H1 (cell line): ENCODE measurements at regions not wholly inside any gene's neighbourhood (a gene's known extent, or its start where the extent isn't known, plus 50 kb on each side); places are given as distances from the start of the nearest gene placed in this dataset.

Experiments used
- ATF3 ChIP-seq: IDR thresholded peaks from 2 replicates; pipeline ENCODE4 v1.6.1; 2011; ENCODE audit warnings: low read depth, mild to moderate bottlenecking, low read length; ENCODE audit not compliant: insufficient read depth
- CHD7 ChIP-seq: fragments of 300-600 bp; sonication (generic); IDR thresholded peaks from 2 replicates; pipeline ENCODE4 v1.7.1; 2012; ENCODE audit warnings: low read length, moderate library complexity, mild to moderate bottlenecking, inconsistent platforms; ENCODE audit not compliant: insufficient replicate concordance
- NRF1 ChIP-seq: IDR thresholded peaks from 2 replicates; pipeline ENCODE4 v1.6.1; 2011; ENCODE audit warnings: mild to moderate bottlenecking, low read depth, low read length, improper control_type of control experiment
- TAF7 ChIP-seq: optimal IDR thresholded peaks from 2 replicates; pipeline ENCODE3; 2011; ENCODE audit warnings: low read depth, mild to moderate bottlenecking, inconsistent platforms, low read length, moderate library complexity, borderline replicate concordance

GRCh38 chr13:88345171-88345847 lies 674.1 kb downstream of the SLITRK5 start (continued):
- TF ChIP-seq CHD7 (no peak), TAF7 (no peak), NRF1 (no peak), ATF3 (no peak)
